DND-41 (cell line): ENCODE measurements at regions not wholly inside any gene's neighbourhood (a gene's known extent, or its start where the extent isn't known, plus 50 kb on each side); places are given as distances from the start of the nearest gene placed in this dataset.

Experiments used
- CTCF ChIP-seq: IDR thresholded peaks from 2 replicates; pipeline ENCODE4 v1.5.1; 2012; ENCODE audit warnings: borderline replicate concordance, low read length, moderate library complexity, mild to moderate bottlenecking; ENCODE audit not compliant: poor library complexity, severe bottlenecking; ENCODE audit errors: extremely low read depth
- EZH2 ChIP-seq: IDR thresholded peaks from 3 replicates; pipeline ENCODE4 v1.6.1; 2012; ENCODE audit warnings: borderline replicate concordance, low read depth, mild to moderate bottlenecking, moderate library complexity, low read length, inconsistent platforms; ENCODE audit not compliant: severe bottlenecking

GRCh38 chr3:177418787-177419186, 221.5 kb upstream of the TBL1XR1 start:
- TF ChIP-seq CTCF: no peak
- no peak for TF ChIP-seq EZH2
